ENCODE measurements at regions not wholly inside any gene's neighbourhood (a gene's known extent, or its start where the extent isn't known, plus 50 kb on each side); places are given as distances from the start of the nearest gene placed in this dataset.

- Histone ChIP-seq H3K4me1 (ENCODE audit: low read length) (no peaks in the 10 kb centered on the region), H3F3A (ENCODE audit: insufficient read depth, low read length) (no peaks in the 10 kb centered on the region), H3K27me3 (replicated peaks; ENCODE audit: insufficient read depth, low read length) (no peaks in the 10 kb centered on the region), H3K9ac (ENCODE audit: low read length) (no peak overlapping the region), H4K20me1 (ENCODE audit: insufficient read depth, low read length) (no peaks in the 10 kb centered on the region), H3K4me2 (ENCODE audit: low read depth, low read length) (no peak overlapping the region), H2AFZ (ENCODE audit: low read length) (no peak overlapping the region), H3K36me3 (replicated peaks; ENCODE audit: insufficient read depth, low read length) (no peaks in the 10 kb centered on the region), H3K79me2 (ENCODE audit: low read length) (no peaks in the 10 kb centered on the region), H3K9me3 (replicated peaks; ENCODE audit: insufficient read depth, low read length) (no peaks in the 10 kb centered on the region), H3K4me3 (ENCODE audit: low read length) (no peak overlapping the region), H3K27ac (ENCODE audit: low read length) (no peak overlapping the region), H3K9me2 (replicated peaks; ENCODE audit: insufficient read depth, low read length) (no peaks in the 10 kb centered on the region)
- no peak for TF ChIP-seq EZH2 (optimal IDR thresholded peaks at IDR 0.05; ENCODE audit: low read depth, low read length)
- no peak for TF ChIP-seq CTCF (IDR thresholded peaks at IDR 0.05; ENCODE audit: low read length)
- TF ChIP-seq EZH2phosphoT487 (IDR thresholded peaks at IDR 0.05; ENCODE audit: low read length) = no peak
- DNase-seq = no peak
These were observed 58.9 kb upstream of the MAGI1 start for GRCh38 chr3:66097647-66098046.

- no peaks in the 10 kb centered on the region for H3K9me3 ChIP-seq (replicated peaks; ENCODE audit: insufficient read depth, low read length)
- H3F3A ChIP-seq (ENCODE audit: insufficient read depth, low read length) = no peaks in the 10 kb centered on the region
- H3K79me2 ChIP-seq (ENCODE audit: low read length) = no peaks in the 10 kb centered on the region
- H3K4me1 ChIP-seq (ENCODE audit: low read length) = no peaks in the 10 kb centered on the region
- H3K27me3 ChIP-seq (replicated peaks; ENCODE audit: insufficient read depth, low read length) = no peaks in the 10 kb centered on the region
- H3K4me2 ChIP-seq (ENCODE audit: low read depth, low read length) = no peak overlapping the region
- no peak overlapping the region for H3K27ac ChIP-seq (ENCODE audit: low read length)
- H2AFZ ChIP-seq (ENCODE audit: low read length) = no peak overlapping the region
- H4K20me1 ChIP-seq (ENCODE audit: insufficient read depth, low read length) = no peaks in the 10 kb centered on the region
- no peak for DNase-seq
- H3K4me3 ChIP-seq (ENCODE audit: low read length) = no peak overlapping the region
- H3K9me2 ChIP-seq (replicated peaks; ENCODE audit: insufficient read depth, low read length) = no peaks in the 10 kb centered on the region
- H3K9ac ChIP-seq (ENCODE audit: low read length) = no peak overlapping the region
- TF ChIP-seq CTCF (IDR thresholded peaks at IDR 0.05; ENCODE audit: low read length) (no peak), EZH2 (optimal IDR thresholded peaks at IDR 0.05; ENCODE audit: low read depth, low read length) (no peak), EZH2phosphoT487 (IDR thresholded peaks at IDR 0.05; ENCODE audit: low read length) (no peak)
- no peaks in the 10 kb centered on the region for H3K36me3 ChIP-seq (replicated peaks; ENCODE audit: insufficient read depth, low read length)
These were observed 56.7 kb upstream of the MAGI1 start for GRCh38 chr3:66095295-66096001.

- no peak overlapping the region for H3K4me2 ChIP-seq (ENCODE audit: low read depth, low read length)
- H3K4me1 ChIP-seq (ENCODE audit: low read length) = no peaks in the 10 kb centered on the region
- H2AFZ ChIP-seq (ENCODE audit: low read length) = no peak overlapping the region
- no peaks in the 10 kb centered on the region for H3K9me2 ChIP-seq (replicated peaks; ENCODE audit: insufficient read depth, low read length)
- H3K36me3 ChIP-seq (replicated peaks; ENCODE audit: insufficient read depth, low read length) = no peaks in the 10 kb centered on the region
- DNase-seq = no peak
- no peaks in the 10 kb centered on the region for H3K27me3 ChIP-seq (replicated peaks; ENCODE audit: insufficient read depth, low read length)
- no peaks in the 10 kb centered on the region for H3K9me3 ChIP-seq (replicated peaks; ENCODE audit: insufficient read depth, low read length)
- H3K9ac ChIP-seq (ENCODE audit: low read length) = no peak overlapping the region
- no peaks in the 10 kb centered on the region for H4K20me1 ChIP-seq (ENCODE audit: insufficient read depth, low read length)
- H3K4me3 ChIP-seq (ENCODE audit: low read length) = no peak overlapping the region
- H3K79me2 ChIP-seq (ENCODE audit: low read length) = no peaks in the 10 kb centered on the region
- H3K27ac ChIP-seq (ENCODE audit: low read length) = no peak overlapping the region
- TF ChIP-seq EZH2phosphoT487 (IDR thresholded peaks at IDR 0.05; ENCODE audit: low read length) = no peak
- no peak for TF ChIP-seq EZH2 (optimal IDR thresholded peaks at IDR 0.05; ENCODE audit: low read depth, low read length)
- TF ChIP-seq CTCF (IDR thresholded peaks at IDR 0.05; ENCODE audit: low read length) = no peak
- no peaks in the 10 kb centered on the region for H3F3A ChIP-seq (ENCODE audit: insufficient read depth, low read length)
These were observed 55.3 kb upstream of the MAGI1 start for GRCh38 chr3:66093981-66094380.
